ENCODE measurements at regions not wholly inside any gene's neighbourhood (a gene's known extent, or its start where the extent isn't known, plus 50 kb on each side); places are given as distances from the start of the nearest gene placed in this dataset.

- Histone ChIP-seq H4K91ac (ENCODE audit: low read length) (no peak overlapping the region), H3K4me2 (ENCODE audit: low read length, poor library complexity, severe bottlenecking) (no peak overlapping the region), H3K4me1 (ENCODE audit: control insufficient read depth, insufficient read depth, low read depth, low read length) (no peaks in the 10 kb centered on the region), H3K14ac (ENCODE audit: low read length in 2 of 2) (no peak overlapping the region), H3K4me3 (ENCODE audit: insufficient read depth in 1 of 2, low read depth in 1 of 2, low read length in 2 of 2) (no peak overlapping the region), H3K9ac (ENCODE audit: low read length) (no peak overlapping the region), H2BK5ac (ENCODE audit: low read depth, low read length, poor library complexity, severe bottlenecking) (no peak overlapping the region), H3K23ac (ENCODE audit: low read length in 2 of 2) (no peak overlapping the region), H4K8ac (ENCODE audit: low read length) (no peak overlapping the region), H3K27me3 (ENCODE audit: control insufficient read depth in 1 of 2, insufficient read depth in 1 of 2, low read length in 2 of 2) (no peaks in the 10 kb centered on the region), H2BK15ac (ENCODE audit: low read depth, poor library complexity, severe bottlenecking) (no peak overlapping the region), H3K27ac (ENCODE audit: low read length, poor library complexity, severe bottlenecking) (no peak overlapping the region), H3K79me1 (replicated peaks; ENCODE audit: low read length, poor library complexity, severe bottlenecking) (no peaks in the 10 kb centered on the region), H3K4ac (ENCODE audit: low read depth in 1 of 2, low read length in 2 of 2) (no peak overlapping the region), H3K36me3 (ENCODE audit: control insufficient read depth in 1 of 2, insufficient read depth in 2 of 2, low read depth in 1 of 2, low read length in 2 of 2) (no peaks in the 10 kb centered on the region), H2BK12ac (ENCODE audit: low read length in 2 of 2) (no peak overlapping the region), H3K9me3 (ENCODE audit: control insufficient read depth, low read length) (no peaks in the 10 kb centered on the region), H3K18ac (ENCODE audit: low read depth in 1 of 2, low read length in 2 of 2) (no peak overlapping the region), H2BK120ac (ENCODE audit: low read depth, low read length) (no peak overlapping the region), H2AK5ac (ENCODE audit: low read length, severe bottlenecking) (no peak overlapping the region), H2AFZ (ENCODE audit: low read depth, low read length) (no peak overlapping the region)
- DNase-seq = no peak
- WGBS = no CpG with 5 or more reads among the region's 1 CpG
Measured at GRCh38 chr6:141349710-141350109, 783.0 kb upstream of the GJE1 start.

- H3K36me3 ChIP-seq (ENCODE audit: control insufficient read depth in 1 of 2, insufficient read depth in 2 of 2, low read depth in 1 of 2, low read length in 2 of 2) = no peaks in the 10 kb centered on the region
- H2AFZ ChIP-seq (ENCODE audit: low read depth, low read length) = no peak overlapping the region
- no peak overlapping the region for H3K27ac ChIP-seq (ENCODE audit: low read length, poor library complexity, severe bottlenecking)
- H4K91ac ChIP-seq (ENCODE audit: low read length) = no peak overlapping the region
- no peaks in the 10 kb centered on the region for H3K9me3 ChIP-seq (ENCODE audit: control insufficient read depth, low read length)
- H2BK120ac ChIP-seq (ENCODE audit: low read depth, low read length) = no peak overlapping the region
- no peak overlapping the region for H2AK5ac ChIP-seq (ENCODE audit: low read length, severe bottlenecking)
- no peak overlapping the region for H3K18ac ChIP-seq (ENCODE audit: low read depth in 1 of 2, low read length in 2 of 2)
- H3K23ac ChIP-seq (ENCODE audit: low read length in 2 of 2) = no peak overlapping the region
- H3K4ac ChIP-seq (ENCODE audit: low read depth in 1 of 2, low read length in 2 of 2) = no peak overlapping the region
- H2BK15ac ChIP-seq (ENCODE audit: low read depth, poor library complexity, severe bottlenecking) = no peak overlapping the region
- no peaks in the 10 kb centered on the region for H3K79me1 ChIP-seq (replicated peaks; ENCODE audit: low read length, poor library complexity, severe bottlenecking)
- H3K14ac ChIP-seq (ENCODE audit: low read length in 2 of 2) = no peak overlapping the region
- DNase-seq = no peak
- H4K8ac ChIP-seq (ENCODE audit: low read length) = no peak overlapping the region
- 94% methylated on average over 3 of the region's 3 CpGs for WGBS
- H3K4me3 ChIP-seq (ENCODE audit: insufficient read depth in 1 of 2, low read depth in 1 of 2, low read length in 2 of 2) = no peak overlapping the region
- no peak overlapping the region for H2BK5ac ChIP-seq (ENCODE audit: low read depth, low read length, poor library complexity, severe bottlenecking)
- H3K4me1 ChIP-seq (ENCODE audit: control insufficient read depth, insufficient read depth, low read depth, low read length) = no peaks in the 10 kb centered on the region
- no peaks in the 10 kb centered on the region for H3K27me3 ChIP-seq (ENCODE audit: control insufficient read depth in 1 of 2, insufficient read depth in 1 of 2, low read length in 2 of 2)
- no peak overlapping the region for H2BK12ac ChIP-seq (ENCODE audit: low read length in 2 of 2)
- no peak overlapping the region for H3K9ac ChIP-seq (ENCODE audit: low read length)
- no peak overlapping the region for H3K4me2 ChIP-seq (ENCODE audit: low read length, poor library complexity, severe bottlenecking)
Measured at GRCh38 chr6:141347906-141348492, 784.7 kb upstream of the GJE1 start.

- Histone ChIP-seq H2AFZ (ENCODE audit: low read depth, low read length) (no peak overlapping the region), H4K91ac (ENCODE audit: low read length) (no peak overlapping the region), H3K4me3 (ENCODE audit: insufficient read depth in 1 of 2, low read depth in 1 of 2, low read length in 2 of 2) (no peak overlapping the region), H3K9me3 (ENCODE audit: control insufficient read depth, low read length) (no peaks in the 10 kb centered on the region), H3K4me2 (ENCODE audit: low read length, poor library complexity, severe bottlenecking) (no peak overlapping the region), H3K27me3 (ENCODE audit: control insufficient read depth in 1 of 2, insufficient read depth in 1 of 2, low read length in 2 of 2) (no peaks in the 10 kb centered on the region), H3K9ac (ENCODE audit: low read length) (no peak overlapping the region), H3K4ac (ENCODE audit: low read depth in 1 of 2, low read length in 2 of 2) (no peak overlapping the region), H3K79me1 (replicated peaks; ENCODE audit: low read length, poor library complexity, severe bottlenecking) (no peaks in the 10 kb centered on the region), H3K23ac (ENCODE audit: low read length in 2 of 2) (no peak overlapping the region), H3K14ac (ENCODE audit: low read length in 2 of 2) (no peak overlapping the region), H3K18ac (ENCODE audit: low read depth in 1 of 2, low read length in 2 of 2) (no peak overlapping the region), H4K8ac (ENCODE audit: low read length) (no peak overlapping the region), H2BK12ac (ENCODE audit: low read length in 2 of 2) (no peak overlapping the region), H2BK120ac (ENCODE audit: low read depth, low read length) (no peak overlapping the region), H3K36me3 (ENCODE audit: control insufficient read depth in 1 of 2, insufficient read depth in 2 of 2, low read depth in 1 of 2, low read length in 2 of 2) (no peaks in the 10 kb centered on the region), H2BK15ac (ENCODE audit: low read depth, poor library complexity, severe bottlenecking) (no peak overlapping the region), H3K27ac (ENCODE audit: low read length, poor library complexity, severe bottlenecking) (no peak overlapping the region), H2BK5ac (ENCODE audit: low read depth, low read length, poor library complexity, severe bottlenecking) (no peak overlapping the region), H3K4me1 (ENCODE audit: control insufficient read depth, insufficient read depth, low read depth, low read length) (no peaks in the 10 kb centered on the region), H2AK5ac (ENCODE audit: low read length, severe bottlenecking) (no peak overlapping the region)
- no peak for DNase-seq
- 92% methylated on average over 1 of the region's 1 CpG for WGBS
Measured at GRCh38 chr6:141347086-141347485, 785.6 kb upstream of the GJE1 start.

- H2BK120ac ChIP-seq (ENCODE audit: low read depth, low read length) = no peak overlapping the region
- H2BK12ac ChIP-seq (ENCODE audit: low read length in 2 of 2) = no peak overlapping the region
- H4K8ac ChIP-seq (ENCODE audit: low read length) = no peak overlapping the region
- no peak overlapping the region for H2BK15ac ChIP-seq (ENCODE audit: low read depth, poor library complexity, severe bottlenecking)
- no peak overlapping the region for H3K23ac ChIP-seq (ENCODE audit: low read length in 2 of 2)
- no peak overlapping the region for H3K27ac ChIP-seq (ENCODE audit: low read length, poor library complexity, severe bottlenecking)
- WGBS = 100% methylated on average over 1 of the region's 1 CpG
- H4K91ac ChIP-seq (ENCODE audit: low read length) = no peak overlapping the region
- no peak overlapping the region for H3K4me3 ChIP-seq (ENCODE audit: insufficient read depth in 1 of 2, low read depth in 1 of 2, low read length in 2 of 2)
- H3K4ac ChIP-seq (ENCODE audit: low read depth in 1 of 2, low read length in 2 of 2) = no peak overlapping the region
- H3K27me3 ChIP-seq (ENCODE audit: control insufficient read depth in 1 of 2, insufficient read depth in 1 of 2, low read length in 2 of 2) = no peaks in the 10 kb centered on the region
- H3K36me3 ChIP-seq (ENCODE audit: control insufficient read depth in 1 of 2, insufficient read depth in 2 of 2, low read depth in 1 of 2, low read length in 2 of 2) = no peaks in the 10 kb centered on the region
- no peak overlapping the region for H3K4me2 ChIP-seq (ENCODE audit: low read length, poor library complexity, severe bottlenecking)
- no peak for DNase-seq
- H3K18ac ChIP-seq (ENCODE audit: low read depth in 1 of 2, low read length in 2 of 2) = no peak overlapping the region
- H3K79me1 ChIP-seq (replicated peaks; ENCODE audit: low read length, poor library complexity, severe bottlenecking) = no peaks in the 10 kb centered on the region
- H3K9ac ChIP-seq (ENCODE audit: low read length) = no peak overlapping the region
- no peak overlapping the region for H2BK5ac ChIP-seq (ENCODE audit: low read depth, low read length, poor library complexity, severe bottlenecking)
- H3K4me1 ChIP-seq (ENCODE audit: control insufficient read depth, insufficient read depth, low read depth, low read length) = no peaks in the 10 kb centered on the region
- no peak overlapping the region for H2AFZ ChIP-seq (ENCODE audit: low read depth, low read length)
- H2AK5ac ChIP-seq (ENCODE audit: low read length, severe bottlenecking) = no peak overlapping the region
- H3K9me3 ChIP-seq (ENCODE audit: control insufficient read depth, low read length) = no peaks in the 10 kb centered on the region
- H3K14ac ChIP-seq (ENCODE audit: low read length in 2 of 2) = no peak overlapping the region
Measured at GRCh38 chr6:141346535-141346934, 786.2 kb upstream of the GJE1 start.
